Peyer's patch (tissue), 4 donors: ENCODE measurements at regions not wholly inside any gene's neighbourhood (a gene's known extent, or its start where the extent isn't known, plus 50 kb on each side); places are given as distances from the start of the nearest gene placed in this dataset.

Source experiments
- DNase-seq, 3 donors: peaks; one replicate each; pipeline ENCODE4 v3.0.0-alpha.2; 2017 to 2019
- H3K27ac ChIP-seq, 4 donors: fragments of 200-600 bp; sonication (generic); one replicate each; pipeline ENCODE4 v1.5.1; 2016 to 2019
- H3K27me3 ChIP-seq, 2 donors: fragments of 200-600 bp; sonication (generic); one replicate each; pipeline ENCODE4 v1.5.1; 2019
- H3K36me3 ChIP-seq, 3 donors: fragments of 200-600 bp; sonication (generic); one replicate each; pipeline ENCODE4 v1.5.1; 2016 to 2019
- H3K4me1 ChIP-seq, 4 donors: fragments of 200-600 bp; sonication (generic); one replicate each; pipeline ENCODE4 v1.5.1; 2016 to 2019
- H3K4me3 ChIP-seq, 4 donors: fragments of 200-600 bp; sonication (generic); 1 replicate in 3 of 4; 2 replicates in 1 of 4; pipeline ENCODE4 v1.5.1; 2016 to 2019; ENCODE audit warnings: mild to moderate bottlenecking in 1 of 4
- H3K9me3 ChIP-seq, 4 donors: fragments of 200-600 bp; sonication (generic); one replicate each; pipeline ENCODE4 v1.5.1; 2016 to 2019; ENCODE audit warnings: mild to moderate bottlenecking in 1 of 4
- CTCF ChIP-seq, 6 experiments: fragments of 450-650 bp in 4 of 6; fragments of 200-600 bp in 2 of 6; sonication (generic) in 1 of 6; IDR thresholded peaks; one replicate each; pipeline ENCODE4 v1.5.1; 2017 to 2019; ENCODE audit warnings: antibody characterized with exemption in 6 of 6, mild to moderate bottlenecking in 3 of 6, moderate library complexity in 1 of 6
- POLR2A ChIP-seq, 2 donors: fragments of 450-650 bp; IDR thresholded peaks; one replicate each; pipeline ENCODE4 v1.5.1; 2017; ENCODE audit warnings: antibody characterized with exemption in 2 of 2, mild to moderate bottlenecking in 2 of 2, moderate library complexity in 2 of 2

GRCh38 chr16:85378145-85379040 lies 234.7 kb upstream of the GSE1 start:
- no peaks in the 10 kb centered on the region for H3K36me3 ChIP-seq
- no peaks in the 10 kb centered on the region for H3K9me3 ChIP-seq
- H3K4me3 ChIP-seq: no peak overlapping the region
- H3K4me1 ChIP-seq: peaks cover 0 to 38% (median 0%) of the 10 kb centered on the region in 4 donors
- TF ChIP-seq POLR2A (IDR thresholded peaks at IDR 0.05) (no peak), CTCF (IDR thresholded peaks at IDR 0.05) (no peak)
- no peaks in the 10 kb centered on the region for H3K27me3 ChIP-seq
- peak overlapping the region in 2 of 4 donors; percentile 5 to 30 for H3K27ac ChIP-seq
- DNase-seq: no peak

GRCh38 chr16:85379041-85380001 lies 233.8 kb upstream of the GSE1 start:
- TF ChIP-seq POLR2A (IDR thresholded peaks at IDR 0.05) (no peak), CTCF (IDR thresholded peaks at IDR 0.05) (no peak)
- Histone ChIP-seq H3K4me1 (peaks cover 0 to 38% (median 0%) of the 10 kb centered on the region in 4 donors), H3K27me3 (no peaks in the 10 kb centered on the region), H3K9me3 (no peaks in the 10 kb centered on the region), H3K4me3 (no peak overlapping the region), H3K27ac (no peak overlapping the region), H3K36me3 (no peaks in the 10 kb centered on the region)
- no peak for DNase-seq

- TF ChIP-seq CTCF (IDR thresholded peaks at IDR 0.05): no peak
- no peak for TF ChIP-seq POLR2A (IDR thresholded peaks at IDR 0.05)
- no peaks in the 10 kb centered on the region for H3K36me3 ChIP-seq
- no peak overlapping the region for H3K27ac ChIP-seq
- no peak overlapping the region for H3K4me3 ChIP-seq
- H3K9me3 ChIP-seq: no peaks in the 10 kb centered on the region
- H3K27me3 ChIP-seq: no peaks in the 10 kb centered on the region
- H3K4me1 ChIP-seq: peaks cover 0 to 38% (median 0%) of the 10 kb centered on the region in 4 donors
- DNase-seq: no peak
Observed at GRCh38 chr16:85380002-85380395, 233.1 kb upstream of the GSE1 start.

- Histone ChIP-seq H3K4me1 (peaks cover 0 to 41% (median 0%) of the 10 kb centered on the region in 4 donors), H3K27ac (no peak overlapping the region), H3K36me3 (no peaks in the 10 kb centered on the region), H3K27me3 (no peaks in the 10 kb centered on the region), H3K9me3 (no peaks in the 10 kb centered on the region), H3K4me3 (no peak overlapping the region)
- no peak for DNase-seq
- TF ChIP-seq POLR2A (IDR thresholded peaks at IDR 0.05): no peak
- no peak for TF ChIP-seq CTCF (IDR thresholded peaks at IDR 0.05)
Observed at GRCh38 chr16:85380905-85381737, 232.0 kb upstream of the GSE1 start.
